Ectodermal cell (in vitro differentiated cells): ENCODE measurements at regions not wholly inside any gene's neighbourhood (a gene's known extent, or its start where the extent isn't known, plus 50 kb on each side); places are given as distances from the start of the nearest gene placed in this dataset.
"Not testable (repeated sequence)": the region's sequence is repeated elsewhere in the genome, so short reads cannot be mapped to it uniquely, and the experiment has no call there.

Source experiments
- H3K27ac ChIP-seq: 2 replicates; pipeline ENCODE4 v1.7.0; 2013; ENCODE audit warnings: mild to moderate bottlenecking, low read depth, low read length; ENCODE audit not compliant: insufficient read depth, poor library complexity, severe bottlenecking
- H3K27me3 ChIP-seq: 2 replicates; pipeline ENCODE4 v1.7.0; 2013; ENCODE audit warnings: mild to moderate bottlenecking, low read length; ENCODE audit not compliant: insufficient read depth, control insufficient read depth, poor library complexity, severe bottlenecking
- H3K36me3 ChIP-seq: one replicate; pipeline ENCODE4 v1.7.0; 2013; ENCODE audit warnings: low read length; ENCODE audit not compliant: control insufficient read depth, insufficient read depth
- H3K4me1 ChIP-seq: one replicate; pipeline ENCODE4 v1.7.0; 2013; ENCODE audit warnings: low read length; ENCODE audit not compliant: control insufficient read depth, insufficient read depth
- H3K4me3 ChIP-seq: 2 replicates; pipeline ENCODE4 v1.7.0; 2013; ENCODE audit warnings: low read depth, low read length, control low read depth; ENCODE audit not compliant: insufficient read depth
- H3K9me3 ChIP-seq: 2 replicates; pipeline ENCODE4 v1.7.0; 2013; ENCODE audit warnings: mild to moderate bottlenecking, low read length, moderate library complexity; ENCODE audit not compliant: control insufficient read depth
- WGBS, 2 experiments: methylation state at CpG; one replicate each; pipeline ENCODE4 v1.1.7; 2013; ENCODE audit warnings: missing lambda C conversion rate in 2 of 2; 5-methylcytosine and 5-hydroxymethylcytosine counted together

DNA sequence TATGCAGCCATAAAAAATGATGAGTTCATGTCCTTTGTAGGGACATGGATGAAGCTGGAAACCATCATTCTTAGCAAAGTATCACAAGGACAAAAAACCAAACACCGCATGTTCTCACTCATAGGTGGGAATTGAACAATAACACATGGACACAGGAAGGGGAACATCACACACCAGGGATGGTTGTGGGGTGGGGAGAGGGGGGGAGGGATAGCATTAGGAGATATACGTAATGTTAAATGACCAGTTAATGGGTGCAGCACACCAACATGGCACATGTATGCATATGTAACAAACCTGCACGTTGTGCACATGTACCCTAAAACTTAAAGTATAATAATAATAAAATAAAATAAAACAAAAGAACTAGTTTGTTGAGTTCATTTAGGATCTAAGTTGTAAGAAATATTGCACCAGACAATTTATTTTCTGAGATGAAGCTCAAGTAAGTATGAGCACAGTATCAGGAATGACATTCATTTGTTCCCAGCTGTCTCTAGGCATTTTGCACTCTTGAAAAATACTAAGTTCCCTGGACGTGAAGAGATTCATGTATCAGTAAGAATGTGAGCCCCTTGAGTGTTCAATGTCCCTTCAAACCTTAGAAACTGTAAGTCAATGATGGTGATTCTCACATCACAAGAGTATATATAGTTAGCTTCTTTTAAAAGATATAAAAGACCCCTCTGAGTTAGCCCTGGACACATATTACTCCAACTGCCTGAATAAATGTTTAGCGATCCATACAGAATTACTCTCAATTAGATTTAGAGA is 1519.3 kb upstream of the TPTE start:
- 60 to 86% methylated on average over 4 to 5 of the region's 5 CpGs for WGBS, 2 experiments
- H3K27ac ChIP-seq, H3K4me1 ChIP-seq, H3K27me3 ChIP-seq, H3K4me3 ChIP-seq, H3K36me3 ChIP-seq: not testable (repeated sequence)
- H3K9me3 ChIP-seq = peaks cover 37% of the 10 kb centered on the region

DNA sequence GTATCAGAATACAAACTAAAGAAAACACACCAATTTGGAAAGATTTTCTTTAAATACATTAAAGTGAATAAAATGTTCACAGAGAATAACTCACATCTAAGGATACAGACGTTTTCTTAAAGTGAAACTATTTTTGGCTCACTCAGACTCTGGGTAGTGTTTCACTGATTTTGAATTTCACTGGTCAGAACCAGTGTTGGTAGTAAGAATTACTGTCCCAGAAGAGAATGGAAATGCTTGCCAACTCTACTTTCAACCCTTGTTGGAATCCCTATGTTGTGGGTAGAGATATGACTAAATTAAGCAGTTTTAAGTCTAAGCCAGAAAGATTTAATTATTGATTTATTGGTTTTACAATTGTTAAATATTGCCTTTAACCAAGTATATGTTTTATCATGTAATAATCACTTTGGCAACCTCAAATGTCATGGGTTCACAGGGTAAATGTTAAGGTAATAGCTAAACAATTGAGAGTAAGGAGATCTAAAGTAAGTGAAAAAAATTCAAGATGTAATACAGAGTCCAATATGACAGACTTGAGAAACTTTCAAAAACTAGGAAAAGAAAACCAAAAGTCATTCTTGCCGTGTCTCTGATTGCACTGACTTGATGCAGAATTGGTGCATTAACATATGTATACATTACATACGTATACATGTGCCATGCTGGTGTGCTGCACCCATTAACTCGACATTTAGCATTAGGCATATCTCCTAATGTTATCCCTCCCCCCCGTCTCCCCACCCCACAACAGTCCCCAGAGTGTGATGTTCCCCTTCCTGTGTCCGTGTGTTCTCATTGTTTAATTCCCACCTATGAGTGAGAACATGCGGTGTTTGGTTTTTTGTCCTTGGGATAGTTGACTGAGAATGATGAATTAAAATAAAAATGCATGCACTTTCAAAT is 1517.2 kb upstream of the TPTE start:
- not testable (repeated sequence) for H3K4me1 ChIP-seq, H3K4me3 ChIP-seq, H3K27ac ChIP-seq, H3K27me3 ChIP-seq, H3K36me3 ChIP-seq
- peaks cover 35% of the 10 kb centered on the region for H3K9me3 ChIP-seq
- WGBS, 2 experiments = 56 to 60% methylated on average over 7 of the region's 7 CpGs

DNA sequence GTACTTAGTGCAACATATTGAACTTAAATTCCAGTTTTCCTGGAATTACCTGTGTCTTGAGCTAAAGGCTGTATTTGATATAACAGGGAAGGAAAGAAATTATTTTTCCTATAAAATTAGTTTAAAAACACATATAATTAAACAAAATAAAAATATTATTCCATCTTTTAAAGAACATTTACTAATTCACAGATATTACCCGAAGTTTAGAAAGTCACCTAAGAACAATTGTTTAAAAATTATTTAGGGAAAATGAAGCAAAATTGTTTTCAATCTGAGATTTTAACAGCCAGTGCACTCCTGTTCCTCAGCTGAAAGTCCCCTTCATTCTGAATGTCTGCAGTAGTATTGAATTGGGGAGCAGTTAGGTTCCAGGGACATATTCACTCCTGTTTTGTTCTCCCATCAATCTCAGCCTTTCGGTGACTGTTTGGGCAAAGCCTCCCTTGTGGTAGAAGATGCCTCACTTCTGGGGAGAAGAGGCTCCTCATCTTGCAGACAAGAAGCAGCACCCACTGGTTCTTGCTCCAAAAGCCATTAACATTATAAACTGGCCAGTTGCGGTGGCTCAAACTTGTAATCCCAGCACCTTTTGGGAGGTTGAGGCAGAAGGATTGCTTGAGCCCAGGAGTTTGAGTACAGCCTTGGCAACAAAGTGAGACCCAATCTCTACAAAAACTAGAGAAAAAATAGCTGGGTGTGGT is 1516.4 kb upstream of the TPTE start:
- H3K36me3 ChIP-seq, H3K4me1 ChIP-seq, H3K27me3 ChIP-seq, H3K4me3 ChIP-seq, H3K27ac ChIP-seq: not testable (repeated sequence)
- H3K9me3 ChIP-seq = peaks cover 36% of the 10 kb centered on the region
- 60 to 66% methylated on average over 3 of the region's 3 CpGs for WGBS, 2 experiments

DNA sequence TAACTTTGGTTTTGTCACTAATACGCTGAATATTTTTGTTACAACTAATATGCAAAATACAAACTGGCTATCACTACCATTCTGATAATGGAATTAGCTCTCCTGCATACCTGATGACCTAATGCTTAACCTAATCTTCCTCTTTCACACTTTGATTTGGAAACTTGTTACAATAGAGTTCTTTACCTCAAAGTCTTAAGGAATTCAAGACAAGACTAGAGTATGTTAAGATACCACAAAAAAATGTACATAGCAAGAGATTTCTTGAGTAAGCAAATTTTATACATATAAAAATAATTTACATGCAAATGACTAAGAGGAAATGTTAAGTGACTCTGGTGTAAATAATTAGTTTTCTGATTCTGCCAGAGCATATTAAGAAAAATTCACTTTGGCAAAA is 1515.7 kb upstream of the TPTE start:
- H3K27me3 ChIP-seq, H3K4me3 ChIP-seq, H3K27ac ChIP-seq, H3K36me3 ChIP-seq, H3K4me1 ChIP-seq: not testable (repeated sequence)
- WGBS, 2 experiments = 80 to 82% methylated on average over 1 of the region's 1 CpG
- peaks cover 40% of the 10 kb centered on the region for H3K9me3 ChIP-seq

DNA sequence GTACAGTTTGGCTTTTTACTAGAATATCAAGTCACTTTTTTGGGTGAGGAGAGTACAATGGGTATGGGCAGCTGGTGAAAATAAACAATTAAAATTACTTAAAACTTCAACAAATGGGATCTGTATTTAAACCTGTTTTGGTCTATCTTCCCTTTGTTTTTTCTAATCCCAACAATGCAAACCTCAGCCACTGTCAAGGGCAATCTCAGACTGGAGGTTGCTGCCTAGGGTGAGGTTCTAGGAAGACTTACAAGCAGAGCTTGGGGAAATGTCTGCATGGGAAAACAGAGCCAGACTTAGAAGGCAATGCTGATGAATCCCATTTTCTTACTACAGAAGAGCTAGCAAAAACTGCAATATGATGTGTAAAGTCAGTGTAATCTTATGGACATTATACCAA is 1515.3 kb upstream of the TPTE start:
- H3K9me3 ChIP-seq = peaks cover 44% of the 10 kb centered on the region
- H3K4me3 ChIP-seq, H3K27me3 ChIP-seq: not testable (repeated sequence)

DNA sequence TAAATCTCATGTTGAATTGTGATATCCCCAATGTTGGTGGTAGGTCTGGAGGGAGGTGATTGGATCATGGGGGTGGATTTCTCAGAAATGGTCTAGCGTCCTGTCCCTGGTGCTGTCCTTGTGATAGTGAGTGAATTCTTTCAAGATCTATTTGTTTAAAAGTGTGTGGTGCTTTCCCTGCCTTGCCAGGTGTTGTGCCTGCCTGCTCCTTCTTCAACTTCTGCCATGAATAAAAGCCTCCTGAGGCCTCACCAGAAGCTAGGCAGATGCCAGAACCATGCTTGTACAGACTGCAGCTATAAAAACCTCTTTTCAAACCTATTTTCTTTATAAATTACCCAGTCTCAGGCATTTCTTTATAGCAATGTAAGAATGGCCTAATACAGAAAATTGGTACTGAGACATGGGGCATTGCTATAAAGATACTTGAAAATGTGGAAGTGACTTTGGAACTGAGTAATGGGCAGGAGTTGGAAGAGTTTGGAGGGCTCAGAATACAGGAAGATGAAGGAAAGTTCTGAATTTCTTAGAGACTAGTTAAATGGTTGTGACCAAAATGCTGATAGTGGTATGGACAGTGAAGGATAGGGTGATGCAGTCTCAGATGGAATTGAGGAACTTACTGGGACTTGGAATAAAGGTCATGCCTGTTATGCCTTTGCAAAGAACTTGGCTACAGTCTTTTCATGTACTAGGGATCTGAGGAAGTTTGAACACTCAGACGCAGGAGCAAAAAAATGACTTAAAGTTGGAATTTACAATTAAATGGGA is 1514.6 kb upstream of the TPTE start:
- 20 to 38% methylated on average over 1 of the region's 2 CpGs for WGBS, 2 experiments
- not testable (repeated sequence) for H3K4me1 ChIP-seq, H3K27me3 ChIP-seq, H3K4me3 ChIP-seq, H3K27ac ChIP-seq, H3K36me3 ChIP-seq
- peaks cover 49% of the 10 kb centered on the region for H3K9me3 ChIP-seq

More for the DNA sequence above, 1515.3 kb upstream of the TPTE start:
- not testable (repeated sequence) for H3K4me1 ChIP-seq, H3K36me3 ChIP-seq, H3K27ac ChIP-seq

DNA sequence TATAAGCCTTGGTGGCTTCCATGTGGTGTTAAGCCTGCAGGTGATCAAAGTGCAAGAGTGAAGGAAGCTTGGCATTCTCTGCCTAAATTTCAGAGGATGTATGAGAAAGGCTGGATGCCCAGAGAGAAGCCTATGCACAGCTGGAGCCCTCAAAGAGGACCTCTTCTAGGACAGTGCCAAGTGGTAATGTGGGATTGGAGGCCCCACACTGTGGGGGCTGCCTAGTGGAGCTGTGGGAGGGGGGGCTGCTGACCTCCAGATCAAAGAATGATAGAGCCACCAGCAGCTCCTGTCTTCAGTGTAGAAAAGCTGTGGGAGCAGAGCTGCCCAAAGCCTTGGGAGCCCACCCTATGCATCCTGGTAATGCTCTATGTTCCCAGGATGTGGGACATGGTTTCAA is 1512.7 kb upstream of the TPTE start:
- no peak overlapping the region for H3K4me3 ChIP-seq
- H3K27ac ChIP-seq = no peak overlapping the region
- H3K9me3 ChIP-seq = peaks cover 53% of the 10 kb centered on the region
- no peaks in the 10 kb centered on the region for H3K4me1 ChIP-seq
- H3K27me3 ChIP-seq = no peaks in the 10 kb centered on the region
- H3K36me3 ChIP-seq = no peaks in the 10 kb centered on the region

DNA sequence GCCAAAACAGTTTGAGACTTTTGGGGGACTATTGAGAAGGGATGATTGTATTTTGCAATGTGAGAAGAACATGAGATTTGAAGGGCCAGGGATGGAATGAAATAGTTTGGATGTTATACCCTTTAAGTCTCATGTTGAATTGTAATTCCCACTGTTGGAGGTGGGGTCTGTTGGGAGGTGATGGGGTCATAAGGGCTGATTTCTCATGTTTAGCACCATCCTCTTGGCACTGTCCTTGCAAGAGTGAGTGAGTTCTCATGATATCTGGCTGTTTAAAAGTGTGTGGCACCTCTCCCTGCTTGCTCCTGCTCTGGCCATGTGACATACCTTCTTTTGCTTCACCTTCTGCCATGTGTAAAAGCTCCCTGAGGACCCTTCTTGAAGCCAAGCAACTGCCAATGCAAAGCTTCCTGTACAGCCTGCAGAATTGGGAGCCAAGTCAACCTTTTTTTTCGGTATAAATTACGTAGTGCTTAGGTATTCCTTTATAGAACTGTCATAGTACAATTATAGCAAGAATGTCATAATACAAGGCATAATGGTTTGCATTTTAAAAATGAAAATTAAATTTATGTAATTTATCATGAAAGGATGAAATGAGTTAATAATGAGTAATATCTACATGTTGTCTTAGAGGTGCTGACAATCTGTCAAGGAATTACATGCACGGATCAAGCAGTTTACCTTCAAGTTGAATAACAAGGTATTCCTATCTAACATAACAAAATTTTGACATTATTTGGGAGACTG is 1511.9 kb upstream of the TPTE start:
- not testable (repeated sequence) for H3K36me3 ChIP-seq, H3K27me3 ChIP-seq, H3K4me3 ChIP-seq, H3K4me1 ChIP-seq, H3K27ac ChIP-seq
- WGBS, 2 experiments = 51 to 54% methylated on average over 2 to 3 of the region's 3 CpGs
- H3K9me3 ChIP-seq = peaks cover 55% of the 10 kb centered on the region

DNA sequence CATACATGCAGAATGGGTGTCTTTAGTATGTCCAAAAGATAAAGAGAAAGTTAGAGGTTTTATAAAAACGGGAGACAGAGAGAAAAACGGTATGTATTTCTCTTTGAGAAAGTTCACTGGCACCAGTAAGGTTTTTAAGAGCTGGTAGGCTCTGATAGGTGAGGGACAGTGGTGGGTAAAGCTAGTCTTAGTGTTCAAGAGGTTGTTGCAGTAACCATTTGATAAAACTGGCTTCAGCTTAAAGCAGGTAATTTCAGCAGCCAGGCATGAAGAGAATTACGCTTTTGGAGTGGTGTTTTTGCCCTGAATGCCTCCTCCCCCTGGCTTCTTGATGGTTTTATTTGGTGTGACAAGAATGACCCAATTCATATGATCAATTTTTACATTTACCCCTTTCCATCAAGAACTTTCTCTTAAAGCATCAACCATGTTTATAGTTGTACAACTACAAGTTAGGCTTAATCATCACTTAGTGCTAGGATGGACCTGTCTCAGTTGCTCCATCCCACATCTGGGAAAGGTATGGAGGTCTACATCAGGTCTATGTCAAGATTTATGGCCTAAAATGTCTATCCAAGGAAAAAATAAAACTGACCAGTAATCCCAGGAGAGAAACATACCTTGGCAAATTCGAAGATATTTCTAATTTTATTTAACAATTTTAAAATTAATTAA is 1511.1 kb upstream of the TPTE start:
- 12 to 15% methylated on average over 1 to 2 of the region's 4 CpGs for WGBS, 2 experiments
- H3K27me3 ChIP-seq = not testable (repeated sequence)
- peaks cover 53% of the 10 kb centered on the region for H3K9me3 ChIP-seq

More for the DNA sequence above, 1511.1 kb upstream of the TPTE start:
- H3K36me3 ChIP-seq, H3K4me1 ChIP-seq, H3K27ac ChIP-seq, H3K4me3 ChIP-seq: not testable (repeated sequence)
